ENCODE measurements at regions not wholly inside any gene's neighbourhood (a gene's known extent, or its start where the extent isn't known, plus 50 kb on each side); places are given as distances from the start of the nearest gene placed in this dataset.

DNA sequence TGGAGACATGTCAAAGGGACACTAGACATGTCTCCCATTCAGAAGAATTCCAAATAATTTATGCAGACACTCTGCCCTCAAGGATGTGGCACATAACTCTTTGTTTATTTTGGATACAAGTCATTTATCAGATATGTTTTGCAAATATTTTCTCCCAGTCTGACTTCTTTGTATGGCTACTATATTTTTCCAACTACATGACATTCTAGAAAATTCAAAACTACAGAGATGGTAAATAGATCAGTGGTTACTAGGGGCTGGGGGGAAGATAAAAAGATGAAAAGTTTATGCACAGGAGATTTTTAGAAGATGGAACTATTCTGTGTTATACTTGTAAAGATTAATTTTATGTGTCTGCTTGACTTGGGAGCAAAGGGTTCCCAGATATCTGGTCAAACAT lies 347.3 kb upstream of the TRPC7 start:
- no peak for TF ChIP-seq POLR2A (IDR thresholded peaks at IDR 0.05)
- TF ChIP-seq, protein P1, sequence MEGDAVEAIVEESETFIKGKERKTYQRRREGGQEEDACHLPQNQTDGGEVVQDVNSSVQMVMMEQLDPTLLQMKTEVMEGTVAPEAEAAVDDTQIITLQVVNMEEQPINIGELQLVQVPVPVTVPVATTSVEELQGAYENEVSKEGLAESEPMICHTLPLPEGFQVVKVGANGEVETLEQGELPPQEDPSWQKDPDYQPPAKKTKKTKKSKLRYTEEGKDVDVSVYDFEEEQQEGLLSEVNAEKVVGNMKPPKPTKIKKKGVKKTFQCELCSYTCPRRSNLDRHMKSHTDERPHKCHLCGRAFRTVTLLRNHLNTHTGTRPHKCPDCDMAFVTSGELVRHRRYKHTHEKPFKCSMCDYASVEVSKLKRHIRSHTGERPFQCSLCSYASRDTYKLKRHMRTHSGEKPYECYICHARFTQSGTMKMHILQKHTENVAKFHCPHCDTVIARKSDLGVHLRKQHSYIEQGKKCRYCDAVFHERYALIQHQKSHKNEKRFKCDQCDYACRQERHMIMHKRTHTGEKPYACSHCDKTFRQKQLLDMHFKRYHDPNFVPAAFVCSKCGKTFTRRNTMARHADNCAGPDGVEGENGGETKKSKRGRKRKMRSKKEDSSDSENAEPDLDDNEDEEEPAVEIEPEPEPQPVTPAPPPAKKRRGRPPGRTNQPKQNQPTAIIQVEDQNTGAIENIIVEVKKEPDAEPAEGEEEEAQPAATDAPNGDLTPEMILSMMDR (IDR thresholded peaks at IDR 0.05) = no peak
